ENCODE measurements at regions not wholly inside any gene's neighbourhood (a gene's known extent, or its start where the extent isn't known, plus 50 kb on each side); places are given as distances from the start of the nearest gene placed in this dataset.

DNA sequence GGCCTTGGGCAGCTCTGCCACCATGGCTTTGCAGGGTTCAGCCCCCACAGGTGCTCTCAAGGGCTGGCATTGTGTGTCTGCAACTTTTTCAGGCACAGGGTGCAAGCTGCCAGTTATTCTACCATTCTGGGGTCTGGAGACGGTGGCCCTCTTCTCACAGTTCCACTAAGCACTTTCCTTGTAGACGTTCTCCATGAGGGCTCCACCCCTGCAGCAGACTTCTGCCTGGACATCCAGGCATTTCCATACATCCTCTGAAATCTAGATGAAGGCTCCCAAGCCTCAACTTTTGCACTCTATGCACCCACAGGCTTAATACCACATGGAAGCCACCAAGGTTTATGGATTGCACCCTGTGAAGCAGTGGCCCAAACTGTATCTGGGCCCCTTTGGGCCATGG, 91.0 kb upstream of the RND3 start:
- no peak for DNase-seq (ENCODE audit: low read depth, low spot score)
- Histone ChIP-seq H3K36me3 (ENCODE audit: control insufficient read depth in 1 of 2, insufficient read depth in 2 of 2, low read length in 2 of 2) (no peaks in the 10 kb centered on the region), H3K27me3 (ENCODE audit: insufficient read depth, low read length) (no peaks in the 10 kb centered on the region), H3K27ac (ENCODE audit: low read depth, low read length) (no peak overlapping the region), H3K4me1 (ENCODE audit: control insufficient read depth in 1 of 2, insufficient read depth in 2 of 2, low read length in 2 of 2) (no peaks in the 10 kb centered on the region), H3K79me2 (ENCODE audit: insufficient read depth, low read length) (no peaks in the 10 kb centered on the region), H3K9ac (ENCODE audit: low read length) (no peak overlapping the region), H4K20me1 (ENCODE audit: insufficient read depth) (no peaks in the 10 kb centered on the region), H3K9me2 (ENCODE audit: insufficient read depth) (no peaks in the 10 kb centered on the region), H2AFZ (ENCODE audit: low read depth, low read length, poor library complexity, severe bottlenecking) (no peak overlapping the region), H3K4me2 (ENCODE audit: low read length) (no peak overlapping the region), H3K4me3 (replicated peaks in 1 of 2; ENCODE audit: low read depth in 1 of 2, low read length in 2 of 2) (no peak overlapping the region), H3K9me3 (ENCODE audit: control insufficient read depth in 1 of 2, insufficient read depth in 1 of 2, low read depth in 1 of 2, low read length in 2 of 2) (peaks cover 0 to 3% of the 10 kb centered on the region in 2 experiments; a peak in 2 of 4 replicates)
- ChIA-PET POLR2A (no interaction called here), RAD21 (ENCODE audit: low non-redundant PET in 1 of 2, low total read pairs in 2 of 2, uncharacterized antibody in 2 of 2, unreplicated experiment in 2 of 2) (no interaction called here), CTCF (no interaction called here)
- no peak for ATAC-seq
- no TSS peak for BruUV-seq (replicated peaks)
- TF ChIP-seq CBX3 (IDR thresholded peaks at IDR 0.05; ENCODE audit: low read depth) (no peak), ELF1 (IDR thresholded peaks at IDR 0.05; ENCODE audit: borderline replicate concordance, low read depth) (no peak), YY1 (IDR thresholded peaks at IDR 0.05; ENCODE audit: extremely low read depth, insufficient replicate concordance, low read depth, low read length) (no peak), RAD21 (IDR thresholded peaks at IDR 0.05; ENCODE audit: low read depth) (no peak), EZH2phosphoT487 (IDR thresholded peaks at IDR 0.05; ENCODE audit: borderline replicate concordance) (no peak), POLR2A (IDR thresholded peaks at IDR 0.05; ENCODE audit: borderline replicate concordance, extremely low read depth, insufficient read depth, insufficient read length) (no peak), EGR1 (IDR thresholded peaks at IDR 0.05; ENCODE audit: low read depth) (no peak), TCF7L2 (IDR thresholded peaks at IDR 0.05; ENCODE audit: borderline replicate concordance, extremely low read depth, insufficient read depth, insufficient read length) (no peak), SIN3A (IDR thresholded peaks at IDR 0.05; ENCODE audit: low read depth) (no peak), POLR2AphosphoS5 (IDR thresholded peaks at IDR 0.05; ENCODE audit: low read depth, low read length) (no peak), CEBPB (IDR thresholded peaks at IDR 0.05; ENCODE audit: low read depth) (no peak), FOSL1 (IDR thresholded peaks at IDR 0.05; ENCODE audit: low read depth) (no peak), SRF (IDR thresholded peaks at IDR 0.05; ENCODE audit: low read depth) (no peak)
- TF ChIP-seq, protein P1, sequence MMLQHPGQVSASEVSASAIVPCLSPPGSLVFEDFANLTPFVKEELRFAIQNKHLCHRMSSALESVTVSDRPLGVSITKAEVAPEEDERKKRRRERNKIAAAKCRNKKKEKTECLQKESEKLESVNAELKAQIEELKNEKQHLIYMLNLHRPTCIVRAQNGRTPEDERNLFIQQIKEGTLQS (IDR thresholded peaks at IDR 0.05), result no peak
- intact Hi-C loops (cut with micrococcal nuclease), result no loop called here

DNA sequence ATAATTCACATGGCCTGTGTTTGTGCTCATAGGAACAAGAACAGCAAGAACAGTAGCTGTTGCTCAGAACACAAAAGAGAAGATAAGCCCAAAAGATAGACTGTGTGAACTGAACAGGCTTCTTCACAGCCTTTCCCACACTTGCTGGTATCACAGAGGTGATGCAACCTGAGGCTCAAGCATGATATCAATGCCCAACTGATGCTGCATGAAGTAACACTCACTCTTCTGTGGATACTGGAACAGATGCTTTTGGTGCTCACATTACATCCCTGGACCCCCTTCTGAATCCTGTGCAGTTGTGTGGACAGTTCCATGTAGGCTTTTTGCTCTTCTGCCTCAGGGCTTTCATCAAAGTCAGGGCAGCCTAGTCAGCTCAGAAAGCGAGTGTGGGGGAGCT, 88.4 kb upstream of the RND3 start:
- Histone ChIP-seq H3K9me2 (ENCODE audit: insufficient read depth) (no peaks in the 10 kb centered on the region), H2AFZ (ENCODE audit: low read depth, low read length, poor library complexity, severe bottlenecking) (no peak overlapping the region), H3K79me2 (ENCODE audit: insufficient read depth, low read length) (no peaks in the 10 kb centered on the region), H4K20me1 (ENCODE audit: insufficient read depth) (no peaks in the 10 kb centered on the region), H3K9me3 (ENCODE audit: control insufficient read depth in 1 of 2, insufficient read depth in 1 of 2, low read depth in 1 of 2, low read length in 2 of 2) (peaks cover 0 to 3% of the 10 kb centered on the region in 2 experiments; a peak in 2 of 4 replicates), H3K27ac (ENCODE audit: low read depth, low read length) (no peak overlapping the region), H3K4me3 (replicated peaks in 1 of 2; ENCODE audit: low read depth in 1 of 2, low read length in 2 of 2) (no peak overlapping the region), H3K27me3 (ENCODE audit: insufficient read depth, low read length) (no peaks in the 10 kb centered on the region), H3K9ac (ENCODE audit: low read length) (no peak overlapping the region), H3K4me2 (ENCODE audit: low read length) (no peak overlapping the region), H3K36me3 (ENCODE audit: control insufficient read depth in 1 of 2, insufficient read depth in 2 of 2, low read length in 2 of 2) (no peaks in the 10 kb centered on the region), H3K4me1 (ENCODE audit: control insufficient read depth in 1 of 2, insufficient read depth in 2 of 2, low read length in 2 of 2) (no peaks in the 10 kb centered on the region)
- no peak for DNase-seq (ENCODE audit: low read depth, low spot score)
- intact Hi-C loops (cut with micrococcal nuclease), result no loop called here
- no peak for ATAC-seq
- ChIA-PET CTCF (no interaction called here), POLR2A (no interaction called here), RAD21 (ENCODE audit: low non-redundant PET in 1 of 2, low total read pairs in 2 of 2, uncharacterized antibody in 2 of 2, unreplicated experiment in 2 of 2) (no interaction called here)
- BruUV-seq (replicated peaks), result no TSS peak
- TF ChIP-seq ZFX (IDR thresholded peaks at IDR 0.05), result no peak
- no peak for TF ChIP-seq EZH2 (IDR thresholded peaks at IDR 0.05)
- TF ChIP-seq EGR1 (IDR thresholded peaks at IDR 0.05; ENCODE audit: low read depth), result no peak
- TF ChIP-seq, protein P2, sequence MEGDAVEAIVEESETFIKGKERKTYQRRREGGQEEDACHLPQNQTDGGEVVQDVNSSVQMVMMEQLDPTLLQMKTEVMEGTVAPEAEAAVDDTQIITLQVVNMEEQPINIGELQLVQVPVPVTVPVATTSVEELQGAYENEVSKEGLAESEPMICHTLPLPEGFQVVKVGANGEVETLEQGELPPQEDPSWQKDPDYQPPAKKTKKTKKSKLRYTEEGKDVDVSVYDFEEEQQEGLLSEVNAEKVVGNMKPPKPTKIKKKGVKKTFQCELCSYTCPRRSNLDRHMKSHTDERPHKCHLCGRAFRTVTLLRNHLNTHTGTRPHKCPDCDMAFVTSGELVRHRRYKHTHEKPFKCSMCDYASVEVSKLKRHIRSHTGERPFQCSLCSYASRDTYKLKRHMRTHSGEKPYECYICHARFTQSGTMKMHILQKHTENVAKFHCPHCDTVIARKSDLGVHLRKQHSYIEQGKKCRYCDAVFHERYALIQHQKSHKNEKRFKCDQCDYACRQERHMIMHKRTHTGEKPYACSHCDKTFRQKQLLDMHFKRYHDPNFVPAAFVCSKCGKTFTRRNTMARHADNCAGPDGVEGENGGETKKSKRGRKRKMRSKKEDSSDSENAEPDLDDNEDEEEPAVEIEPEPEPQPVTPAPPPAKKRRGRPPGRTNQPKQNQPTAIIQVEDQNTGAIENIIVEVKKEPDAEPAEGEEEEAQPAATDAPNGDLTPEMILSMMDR (IDR thresholded peaks at IDR 0.05 in 2 of 3, conservative IDR thresholded peaks at IDR 0.05 in 1 of 3; ENCODE audit: borderline replicate concordance in 1 of 3, insufficient read depth in 1 of 3, low read depth in 2 of 3, low read length in 2 of 3), result no peak
- TF ChIP-seq, protein P3, sequence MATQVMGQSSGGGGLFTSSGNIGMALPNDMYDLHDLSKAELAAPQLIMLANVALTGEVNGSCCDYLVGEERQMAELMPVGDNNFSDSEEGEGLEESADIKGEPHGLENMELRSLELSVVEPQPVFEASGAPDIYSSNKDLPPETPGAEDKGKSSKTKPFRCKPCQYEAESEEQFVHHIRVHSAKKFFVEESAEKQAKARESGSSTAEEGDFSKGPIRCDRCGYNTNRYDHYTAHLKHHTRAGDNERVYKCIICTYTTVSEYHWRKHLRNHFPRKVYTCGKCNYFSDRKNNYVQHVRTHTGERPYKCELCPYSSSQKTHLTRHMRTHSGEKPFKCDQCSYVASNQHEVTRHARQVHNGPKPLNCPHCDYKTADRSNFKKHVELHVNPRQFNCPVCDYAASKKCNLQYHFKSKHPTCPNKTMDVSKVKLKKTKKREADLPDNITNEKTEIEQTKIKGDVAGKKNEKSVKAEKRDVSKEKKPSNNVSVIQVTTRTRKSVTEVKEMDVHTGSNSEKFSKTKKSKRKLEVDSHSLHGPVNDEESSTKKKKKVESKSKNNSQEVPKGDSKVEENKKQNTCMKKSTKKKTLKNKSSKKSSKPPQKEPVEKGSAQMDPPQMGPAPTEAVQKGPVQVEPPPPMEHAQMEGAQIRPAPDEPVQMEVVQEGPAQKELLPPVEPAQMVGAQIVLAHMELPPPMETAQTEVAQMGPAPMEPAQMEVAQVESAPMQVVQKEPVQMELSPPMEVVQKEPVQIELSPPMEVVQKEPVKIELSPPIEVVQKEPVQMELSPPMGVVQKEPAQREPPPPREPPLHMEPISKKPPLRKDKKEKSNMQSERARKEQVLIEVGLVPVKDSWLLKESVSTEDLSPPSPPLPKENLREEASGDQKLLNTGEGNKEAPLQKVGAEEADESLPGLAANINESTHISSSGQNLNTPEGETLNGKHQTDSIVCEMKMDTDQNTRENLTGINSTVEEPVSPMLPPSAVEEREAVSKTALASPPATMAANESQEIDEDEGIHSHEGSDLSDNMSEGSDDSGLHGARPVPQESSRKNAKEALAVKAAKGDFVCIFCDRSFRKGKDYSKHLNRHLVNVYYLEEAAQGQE (IDR thresholded peaks at IDR 0.05; ENCODE audit: low read depth), result no peak
- TF ChIP-seq, protein P1 (IDR thresholded peaks at IDR 0.05), result no peak
